ENCODE measurements at regions not wholly inside any gene's neighbourhood (a gene's known extent, or its start where the extent isn't known, plus 50 kb on each side); places are given as distances from the start of the nearest gene placed in this dataset.

DNA sequence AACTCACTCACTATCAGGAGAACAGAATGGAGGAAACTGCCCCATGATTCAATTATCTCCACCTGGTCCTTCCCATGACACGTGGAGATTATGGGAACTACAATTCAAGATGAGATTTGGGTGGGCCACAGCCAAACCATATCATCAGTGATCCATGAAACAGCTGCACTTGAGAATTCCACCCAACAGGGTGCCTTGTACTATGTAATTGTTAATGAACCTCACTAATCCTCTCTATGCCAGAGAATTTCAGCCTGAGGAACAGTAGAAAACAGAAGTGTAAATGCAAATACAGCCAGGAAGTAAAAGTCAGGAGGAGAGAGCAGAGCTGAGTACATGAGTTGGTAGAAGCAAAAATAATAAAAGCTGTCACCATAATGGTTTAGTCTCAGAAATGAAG, 261.4 kb downstream of the EPHA4 start:
- no peak for TF ChIP-seq POLR2A (IDR thresholded peaks at IDR 0.05)
- TF ChIP-seq, protein P1, sequence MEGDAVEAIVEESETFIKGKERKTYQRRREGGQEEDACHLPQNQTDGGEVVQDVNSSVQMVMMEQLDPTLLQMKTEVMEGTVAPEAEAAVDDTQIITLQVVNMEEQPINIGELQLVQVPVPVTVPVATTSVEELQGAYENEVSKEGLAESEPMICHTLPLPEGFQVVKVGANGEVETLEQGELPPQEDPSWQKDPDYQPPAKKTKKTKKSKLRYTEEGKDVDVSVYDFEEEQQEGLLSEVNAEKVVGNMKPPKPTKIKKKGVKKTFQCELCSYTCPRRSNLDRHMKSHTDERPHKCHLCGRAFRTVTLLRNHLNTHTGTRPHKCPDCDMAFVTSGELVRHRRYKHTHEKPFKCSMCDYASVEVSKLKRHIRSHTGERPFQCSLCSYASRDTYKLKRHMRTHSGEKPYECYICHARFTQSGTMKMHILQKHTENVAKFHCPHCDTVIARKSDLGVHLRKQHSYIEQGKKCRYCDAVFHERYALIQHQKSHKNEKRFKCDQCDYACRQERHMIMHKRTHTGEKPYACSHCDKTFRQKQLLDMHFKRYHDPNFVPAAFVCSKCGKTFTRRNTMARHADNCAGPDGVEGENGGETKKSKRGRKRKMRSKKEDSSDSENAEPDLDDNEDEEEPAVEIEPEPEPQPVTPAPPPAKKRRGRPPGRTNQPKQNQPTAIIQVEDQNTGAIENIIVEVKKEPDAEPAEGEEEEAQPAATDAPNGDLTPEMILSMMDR (IDR thresholded peaks at IDR 0.05), result no peak
